ENCODE measurements at regions not wholly inside any gene's neighbourhood (a gene's known extent, or its start where the extent isn't known, plus 50 kb on each side); places are given as distances from the start of the nearest gene placed in this dataset.

- TF ChIP-seq EP300 (IDR thresholded peaks at IDR 0.05; ENCODE audit: borderline replicate concordance): no peak
- no peak for TF ChIP-seq CREB1 (IDR thresholded peaks at IDR 0.05; ENCODE audit: low read depth)
- no peak for TF ChIP-seq CEBPB (IDR thresholded peaks at IDR 0.05)
- no peak for TF ChIP-seq YY1 (IDR thresholded peaks at IDR 0.05; ENCODE audit: low read depth)
- TF ChIP-seq REST (IDR thresholded peaks at IDR 0.05; ENCODE audit: low read depth): no peak
- TF ChIP-seq EGR1 (IDR thresholded peaks at IDR 0.05): no peak
- TF ChIP-seq TCF12 (IDR thresholded peaks at IDR 0.05; ENCODE audit: low read depth): no peak
- no peak for TF ChIP-seq RAD21 (IDR thresholded peaks at IDR 0.05; ENCODE audit: low read depth)
- no peak for TF ChIP-seq MAX (IDR thresholded peaks at IDR 0.05)
These were observed 226.2 kb upstream of the FAT1 start for GRCh38 chr4:186949847-186950246.

Measured in Ishikawa (cell line).